GM12878 (cell line): ENCODE measurements at regions not wholly inside any gene's neighbourhood (a gene's known extent, or its start where the extent isn't known, plus 50 kb on each side); places are given as distances from the start of the nearest gene placed in this dataset.
"Not testable (repeated sequence)": the region's sequence is repeated elsewhere in the genome, so short reads cannot be mapped to it uniquely, and the experiment has no call there.

Source experiments
- ATAC-seq: fragments of 200-7000 bp; cut with Tn5 transposase; 3 replicates; pipeline ENCODE4 v1.9.1; 2020; ENCODE audit warnings: mild to moderate bottlenecking, moderate library complexity
- BruUV-seq: library from RNA; stranded (reverse); fragments of 400-500 nt; replicated peaks from 2 replicates; lab custom pipeline; 2021; lab: Mats Ljungman, UMichigan
- CTCF ChIA-PET: fragments of 300-600 bp; sonication (Branson Sonifier 250); formaldehyde crosslinking; extraction: SDS; loops from one replicate; lab custom pipeline; 2021; ENCODE audit warnings: inconsistent platforms; lab: Yijun Ruan, JAX
- POLR2A ChIA-PET: fragments of 350-600 bp; formaldehyde crosslinking; extraction: SDS; loops from one replicate; lab custom pipeline; 2021; ENCODE audit warnings: inconsistent platforms; lab: Charles Lee
- RAD21 ChIA-PET: fragments of 300-600 bp; sonication (Branson Sonifier 250); formaldehyde crosslinking; loops from one replicate; lab custom pipeline; 2023; ENCODE audit warnings: antibody characterized with exemption; ENCODE audit not compliant: unreplicated experiment; lab: Charles Lee
- SMC1A ChIA-PET: fragments of 300-600 bp; sonication (Branson Sonifier 250); formaldehyde crosslinking; loops from one replicate; lab custom pipeline; 2023; ENCODE audit not compliant: unreplicated experiment, uncharacterized antibody; lab: Charles Lee
- DNase-seq: peaks from one replicate; pipeline ENCODE4 v3.0.0-alpha.2; 2011; ENCODE audit warnings: low read depth, low spot score
- FAIRE-seq: peaks from 3 replicates; lab custom pipeline; 2011; peaks lifted over from hg19 to GRCh38; lab: Jason Lieb, UNC
- H2AFZ ChIP-seq: 2 replicates; pipeline ENCODE4 v1.6.0; 2011; ENCODE audit warnings: low read depth, low read length, control low read depth; ENCODE audit not compliant: control insufficient read depth
- H3K27ac ChIP-seq: 2 replicates; pipeline ENCODE4 v1.5.1; 2011; ENCODE audit warnings: control low read depth; ENCODE audit not compliant: control insufficient read depth, insufficient read depth
- H3K27me3 ChIP-seq, 2 experiments: replicated peaks in 1 of 2; 2 replicates each; pipeline versions ENCODE4 v1.6.0 to v1.6.1; 2011; ENCODE audit warnings: low read length in 1 of 2; ENCODE audit not compliant: control insufficient read depth in 2 of 2, insufficient read depth in 2 of 2
- H3K36me3 ChIP-seq, 2 experiments: 2 replicates each; pipeline ENCODE4 v1.5.1; 2011; ENCODE audit warnings: low read length in 1 of 2; ENCODE audit not compliant: control insufficient read depth in 2 of 2, insufficient read depth in 2 of 2
- H3K4me1 ChIP-seq: 2 replicates; pipeline ENCODE4 v1.6.1; 2011; ENCODE audit warnings: mild to moderate bottlenecking, low read length, moderate library complexity, mixed read lengths; ENCODE audit not compliant: control insufficient read depth, insufficient read depth
- H3K4me2 ChIP-seq: 2 replicates; pipeline ENCODE4 v1.6.0; 2011; ENCODE audit warnings: control low read depth; ENCODE audit not compliant: control insufficient read depth, insufficient read depth
- H3K4me3 ChIP-seq: fragments of 200-600 bp; sonication (generic); 2 replicates; pipeline ENCODE4 v1.5.1; 2016
- H3K79me2 ChIP-seq: 2 replicates; pipeline ENCODE4 v1.6.0; 2011; ENCODE audit warnings: low read length; ENCODE audit not compliant: control insufficient read depth, insufficient read depth
- H3K9ac ChIP-seq: 2 replicates; pipeline ENCODE4 v1.8.0; 2011; ENCODE audit warnings: low read length, control low read depth, mixed read lengths; ENCODE audit not compliant: control insufficient read depth, insufficient read depth
- H3K9me3 ChIP-seq: replicated peaks from 3 replicates; pipeline ENCODE4 v1.5.1; 2011; ENCODE audit warnings: mild to moderate bottlenecking, low read length; ENCODE audit not compliant: control insufficient read depth, insufficient read depth
- H4K20me1 ChIP-seq: 2 replicates; pipeline ENCODE4 v1.6.0; 2011; ENCODE audit not compliant: control insufficient read depth, insufficient read depth
- NFYB ChIP-seq: IDR thresholded peaks from 2 replicates; pipeline ENCODE4 v1.6.1; 2011; ENCODE audit warnings: low read depth, mild to moderate bottlenecking, low read length, improper control_type of control experiment, moderate library complexity; ENCODE audit not compliant: insufficient read depth
- WGBS: methylation state at CpG from one replicate; pipeline ENCODE4 v1.1.6; 2016; ENCODE audit warnings: low lambda C conversion rate; ENCODE audit not compliant: insufficient replicate concordance, insufficient coverage; ENCODE audit errors: missing lambda C conversion rate; 5-methylcytosine and 5-hydroxymethylcytosine counted together
- in situ Hi-C: fragments of 300-500 bp; cut with MboI; formaldehyde crosslinking; loops from 9 replicates; pipeline ENCODE4 v1.14.3; 2018; ENCODE audit warnings: mixed read lengths
- intact Hi-C: fragments of 100-400 bp; cut with micrococcal nuclease; formaldehyde crosslinking; loops from one replicate; pipeline ENCODE4 v1.14.2; 2022; ENCODE audit not compliant: unreplicated experiment

GRCh38 chr9:42342297-42342696, 158.8 kb downstream of the SPATA31A6 start:
- intact Hi-C loops, ATAC-seq: not testable (repeated sequence)

GRCh38 chr9:42344508-42344907, 161.0 kb downstream of the SPATA31A6 start:
- H3K36me3 ChIP-seq, H3K9me3 ChIP-seq, FAIRE-seq, RAD21 ChIA-PET, H3K27ac ChIP-seq, H3K27me3 ChIP-seq, H3K9ac ChIP-seq, POLR2A ChIA-PET, H3K4me1 ChIP-seq, BruUV-seq, H3K79me2 ChIP-seq, H3K4me2 ChIP-seq, SMC1A ChIA-PET, H3K4me3 ChIP-seq, DNase-seq, ATAC-seq, CTCF ChIA-PET, H2AFZ ChIP-seq, intact Hi-C loops, H4K20me1 ChIP-seq: not testable (repeated sequence)
- peak; percentile 61; the same call in 1 of the 2 replicates for TF ChIP-seq NFYB
- WGBS: 28% methylated on average over 6 of the region's 6 CpGs
- in situ Hi-C loops: loop anchor here (25.0 kb wide), 1 partner anchor 93 kb away; no protein-coding TSS in a partner anchor

More at GRCh38 chr9:42342297-42342696, 158.8 kb downstream of the SPATA31A6 start:
- CTCF ChIA-PET, H3K27me3 ChIP-seq, RAD21 ChIA-PET, H4K20me1 ChIP-seq, H3K4me1 ChIP-seq, DNase-seq, H3K9ac ChIP-seq, FAIRE-seq, H3K79me2 ChIP-seq, H3K36me3 ChIP-seq, POLR2A ChIA-PET, H3K4me2 ChIP-seq, H3K27ac ChIP-seq, H3K9me3 ChIP-seq, H3K4me3 ChIP-seq, BruUV-seq, SMC1A ChIA-PET, H2AFZ ChIP-seq: not testable (repeated sequence)
- WGBS: 33% methylated on average over 5 of the region's 7 CpGs
- in situ Hi-C loops: loop anchor here (25.0 kb wide), 1 partner anchor 95 kb away; no protein-coding TSS in a partner anchor

GRCh38 chr9:42346916-42347315, 163.5 kb downstream of the SPATA31A6 start:
- intact Hi-C loops, H3K9me3 ChIP-seq, RAD21 ChIA-PET, H4K20me1 ChIP-seq, H3K4me2 ChIP-seq, H3K79me2 ChIP-seq, H3K9ac ChIP-seq, SMC1A ChIA-PET, ATAC-seq, H3K4me3 ChIP-seq, POLR2A ChIA-PET, CTCF ChIA-PET, H3K36me3 ChIP-seq, H3K4me1 ChIP-seq, H3K27ac ChIP-seq, H3K27me3 ChIP-seq, DNase-seq, FAIRE-seq, H2AFZ ChIP-seq, BruUV-seq: not testable (repeated sequence)
- WGBS: 0% methylated on average over 1 of the region's 2 CpGs
- in situ Hi-C loops: loop anchor here (25.0 kb wide), 1 partner anchor 90 kb away; no protein-coding TSS in a partner anchor

GRCh38 chr9:42349181-42349580, 165.7 kb downstream of the SPATA31A6 start:
- ATAC-seq, H3K9ac ChIP-seq, SMC1A ChIA-PET, FAIRE-seq, H3K27ac ChIP-seq, H3K27me3 ChIP-seq, H3K9me3 ChIP-seq, H3K4me2 ChIP-seq, RAD21 ChIA-PET, H2AFZ ChIP-seq, DNase-seq, CTCF ChIA-PET, H3K79me2 ChIP-seq, H3K36me3 ChIP-seq, H4K20me1 ChIP-seq, POLR2A ChIA-PET, H3K4me1 ChIP-seq, BruUV-seq, H3K4me3 ChIP-seq, intact Hi-C loops: not testable (repeated sequence)
- in situ Hi-C loops: loop anchor here (25.0 kb wide), 1 partner anchor 88 kb away; no protein-coding TSS in a partner anchor
